Cardiac muscle cell (in vitro differentiated cells and primary cell): ENCODE measurements at regions not wholly inside any gene's neighbourhood (a gene's known extent, or its start where the extent isn't known, plus 50 kb on each side); places are given as distances from the start of the nearest gene placed in this dataset.
A peak's percentile ranks its signal among the peaks of the same experiment; 100 is the strongest.

Experiments used
- DNase-seq, 2 donors: peaks; one replicate each; pipeline versions ENCODE4 v3.0.0 to v3.0.0-alpha.2; 2010 to 2017; ENCODE audit warnings: low read depth in 1 of 2, low spot score in 1 of 2
- H3K27ac ChIP-seq: fragments of 200-600 bp; sonication (generic); 2 replicates; pipeline ENCODE4 v1.5.1; 2016
- H3K27me3 ChIP-seq: fragments of 200-600 bp; sonication (generic); 2 replicates; pipeline ENCODE4 v1.6.0; 2016; ENCODE audit warnings: control low read depth
- H3K36me3 ChIP-seq: fragments of 200-600 bp; sonication (generic); 2 replicates; pipeline ENCODE4 v1.5.1; 2016; ENCODE audit warnings: control low read depth
- H3K4me1 ChIP-seq: fragments of 200-600 bp; sonication (generic); 2 replicates; pipeline ENCODE4 v1.8.1; 2017; ENCODE audit warnings: low read depth, mild to moderate bottlenecking, mixed run types
- H3K4me3 ChIP-seq: fragments of 200-600 bp; sonication (generic); 2 replicates; pipeline ENCODE4 v1.5.1; 2016; ENCODE audit warnings: mild to moderate bottlenecking
- H3K9me3 ChIP-seq: fragments of 200-600 bp; sonication (generic); 2 replicates; pipeline ENCODE4 v1.5.1; 2017; ENCODE audit warnings: low read depth, mild to moderate bottlenecking, control low read depth
- CTCF ChIP-seq: IDR thresholded peaks from 2 replicates; pipeline ENCODE4 v1.5.1; 2012; ENCODE audit warnings: low read depth, mild to moderate bottlenecking, low read length

GRCh38 chr15:62771234-62771633, 271.3 kb upstream of the TPM1 start:
- Histone ChIP-seq H3K27me3 (no peaks in the 10 kb centered on the region), H3K9me3 (no peaks in the 10 kb centered on the region), H3K27ac (no peak overlapping the region), H3K4me1 (peaks cover 13% of the 10 kb centered on the region), H3K36me3 (no peaks in the 10 kb centered on the region), H3K4me3 (no peak overlapping the region)
- DNase-seq: no peak
- TF ChIP-seq CTCF: no peak

- H3K4me1 ChIP-seq: peaks cover 2% of the 10 kb centered on the region
- H3K4me3 ChIP-seq: no peak overlapping the region
- H3K36me3 ChIP-seq: no peaks in the 10 kb centered on the region
- H3K9me3 ChIP-seq: no peaks in the 10 kb centered on the region
- no peak overlapping the region for H3K27ac ChIP-seq
- H3K27me3 ChIP-seq: no peaks in the 10 kb centered on the region
- TF ChIP-seq CTCF: no peak
- DNase-seq: no peak
Observed at GRCh38 chr15:62773369-62774165, 269.0 kb upstream of the TPM1 start.

GRCh38 chr15:62775932-62776331, 266.6 kb upstream of the TPM1 start:
- no peaks in the 10 kb centered on the region for H3K27me3 ChIP-seq
- no peak for DNase-seq
- TF ChIP-seq CTCF: no peak
- H3K36me3 ChIP-seq: no peaks in the 10 kb centered on the region
- no peak overlapping the region for H3K4me3 ChIP-seq
- H3K9me3 ChIP-seq: no peaks in the 10 kb centered on the region
- no peak overlapping the region for H3K27ac ChIP-seq
- H3K4me1 ChIP-seq: peaks cover 12% of the 10 kb centered on the region

- Histone ChIP-seq H3K9me3 (no peaks in the 10 kb centered on the region), H3K4me1 (peaks cover 28% of the 10 kb centered on the region), H3K4me3 (no peak overlapping the region), H3K27me3 (no peaks in the 10 kb centered on the region), H3K36me3 (no peaks in the 10 kb centered on the region), H3K27ac (no peak overlapping the region)
- no peak for TF ChIP-seq CTCF
- DNase-seq: no peak
Observed at GRCh38 chr15:62777671-62778070, 264.9 kb upstream of the TPM1 start.

GRCh38 chr15:62779036-62779770, 263.3 kb upstream of the TPM1 start:
- H3K27ac ChIP-seq: no peak overlapping the region
- no peaks in the 10 kb centered on the region for H3K27me3 ChIP-seq
- H3K4me1 ChIP-seq: peaks cover 42% of the 10 kb centered on the region
- no peaks in the 10 kb centered on the region for H3K9me3 ChIP-seq
- no peaks in the 10 kb centered on the region for H3K36me3 ChIP-seq
- TF ChIP-seq CTCF: no peak
- peak; percentile 36 to 79 for DNase-seq
- no peak overlapping the region for H3K4me3 ChIP-seq
